H1 (cell line): ENCODE measurements at regions not wholly inside any gene's neighbourhood (a gene's known extent, or its start where the extent isn't known, plus 50 kb on each side); places are given as distances from the start of the nearest gene placed in this dataset.

Experiments
- CTCF ChIA-PET: fragments of 300-600 bp; sonication (Branson Sonifier 250); formaldehyde crosslinking; loops from one replicate; lab custom pipeline; 2021; ENCODE audit not compliant: partially characterized antibody; lab: Charles Lee
- POLR2A ChIA-PET: fragments of 300-600 bp; sonication (Branson Sonifier 250); formaldehyde crosslinking; loops from one replicate; lab custom pipeline; 2021; ENCODE audit warnings: inconsistent platforms; ENCODE audit not compliant: partially characterized antibody; lab: Charles Lee
- DNase-seq, 2 experiments: peaks; one replicate each; pipeline versions ENCODE4 v3.0.0 to v3.0.0-alpha.2; 2010 to 2022; ENCODE audit warnings: low spot score in 2 of 2, low read depth in 1 of 2, mixed read lengths in 1 of 2
- FAIRE-seq: peaks from 2 replicates; lab custom pipeline; 2011; peaks lifted over from hg19 to GRCh38; lab: Jason Lieb, UNC
- H2AFZ ChIP-seq: 2 replicates; pipeline ENCODE4 v1.8.1; 2012; ENCODE audit warnings: low read length, inconsistent platforms
- H2AK5ac ChIP-seq: 2 replicates; pipeline ENCODE4 v1.6.1; 2013; ENCODE audit warnings: low read depth, low read length
- H2BK120ac ChIP-seq: replicated peaks from 2 replicates; pipeline ENCODE3; 2013; ENCODE audit warnings: low read depth, low read length, inconsistent platforms
- H2BK12ac ChIP-seq: 2 replicates; pipeline ENCODE4 v1.6.1; 2013; ENCODE audit warnings: low read depth, low read length
- H2BK15ac ChIP-seq: 2 replicates; pipeline ENCODE4 v1.6.1; 2013; ENCODE audit warnings: low read length
- H2BK20ac ChIP-seq: 2 replicates; pipeline ENCODE4 v1.6.1; 2013; ENCODE audit warnings: low read length
- H2BK5ac ChIP-seq: 2 replicates; pipeline ENCODE4 v1.6.1; 2013; ENCODE audit warnings: low read depth, low read length
- H3K14ac ChIP-seq: 2 replicates; pipeline ENCODE4 v1.6.1; 2013; ENCODE audit warnings: inconsistent platforms; ENCODE audit not compliant: insufficient read length
- H3K18ac ChIP-seq: 2 replicates; pipeline ENCODE4 v1.6.1; 2013; ENCODE audit warnings: low read length; ENCODE audit errors: extremely low read depth
- H3K23ac ChIP-seq: 2 replicates; pipeline ENCODE4 v1.6.1; 2013; ENCODE audit warnings: inconsistent platforms; ENCODE audit not compliant: insufficient read length
- H3K23me2 ChIP-seq: 2 replicates; pipeline ENCODE4 v1.6.1; 2013; ENCODE audit warnings: low read depth, low read length
- H3K27ac ChIP-seq: 2 replicates; pipeline ENCODE4 v1.6.1; 2011; ENCODE audit warnings: low read depth, low read length, inconsistent platforms
- H3K27me3 ChIP-seq, 4 experiments: replicated peaks in 1 of 4; 1 replicate in 1 of 4; 2 replicates in 3 of 4; pipeline versions ENCODE4 v1.6.1 to v1.8.1; 2011 to 2013; ENCODE audit warnings: low read length in 3 of 4, mild to moderate bottlenecking in 3 of 4, inconsistent platforms in 2 of 4, mixed read lengths in 2 of 4, moderate library complexity in 1 of 4; ENCODE audit not compliant: control insufficient read depth in 3 of 4, insufficient read depth in 3 of 4; ENCODE audit errors: extremely low read depth in 1 of 4
- H3K36me3 ChIP-seq, 4 experiments: 2 replicates each; pipeline versions ENCODE4 v1.6.1 to v1.8.1; 2011 to 2013; ENCODE audit warnings: mild to moderate bottlenecking in 4 of 4, low read length in 3 of 4, moderate library complexity in 2 of 4, control low read depth in 1 of 4, inconsistent platforms in 1 of 4; ENCODE audit not compliant: insufficient read depth in 4 of 4, control insufficient read depth in 2 of 4
- H3K4ac ChIP-seq: replicated peaks from 2 replicates; pipeline ENCODE3; 2013; ENCODE audit warnings: low read length, low read depth, mixed read lengths, inconsistent platforms; ENCODE audit not compliant: insufficient read length
- H3K4me1 ChIP-seq, 4 experiments: replicated peaks in 1 of 4; 1 replicate in 1 of 4; 2 replicates in 3 of 4; pipeline versions ENCODE4 v1.6.1 to v1.8.1; 2011 to 2013; ENCODE audit warnings: low read length in 3 of 4, inconsistent platforms in 2 of 4, mixed read lengths in 1 of 4; ENCODE audit not compliant: insufficient read depth in 4 of 4, control insufficient read depth in 3 of 4
- H3K4me2 ChIP-seq, 2 experiments: 2 replicates each; pipeline versions ENCODE4 v1.6.1 to v1.8.1; 2011 to 2013; ENCODE audit warnings: low read depth in 2 of 2, low read length in 2 of 2, control low read depth in 1 of 2, inconsistent platforms in 1 of 2, mild to moderate bottlenecking in 1 of 2; ENCODE audit not compliant: insufficient read depth in 1 of 2
- H3K4me3 ChIP-seq, 4 experiments: fragments of 200-600, 300-600 bp in 1 of 4; sonication (generic), shearing (Covaris generic), sonication (Bioruptor Twin) in 1 of 4; 2 replicates each; pipeline versions ENCODE4 v1.5.1 to v1.8.1; 2011 to 2016; ENCODE audit warnings: low read length in 4 of 4, low read depth in 3 of 4, control low read depth in 2 of 4, inconsistent platforms in 2 of 4, mild to moderate bottlenecking in 2 of 4, mixed read lengths in 1 of 4, moderate library complexity in 1 of 4; ENCODE audit not compliant: insufficient read depth in 2 of 4; ENCODE audit errors: extremely low read depth in 1 of 4
- H3K56ac ChIP-seq: replicated peaks from 2 replicates; pipeline ENCODE3; 2013; ENCODE audit warnings: low read depth, mild to moderate bottlenecking, mixed read lengths, low read length, inconsistent platforms; ENCODE audit not compliant: insufficient read length
- H3K79me1 ChIP-seq: 2 replicates; pipeline ENCODE4 v1.6.1; 2013; ENCODE audit warnings: low read depth, low read length, control low read depth
- H3K79me2 ChIP-seq, 2 experiments: 2 replicates each; pipeline versions ENCODE4 v1.6.1 to v1.8.1; 2012 to 2013; ENCODE audit warnings: low read length in 2 of 2, mild to moderate bottlenecking in 2 of 2, inconsistent platforms in 1 of 2; ENCODE audit not compliant: insufficient read depth in 2 of 2, control insufficient read depth in 1 of 2
- H3K9ac ChIP-seq, 4 experiments: replicated peaks in 1 of 4; 1 replicate in 1 of 4; 2 replicates in 3 of 4; pipeline versions ENCODE4 v1.6.1 to v1.8.1; 2011 to 2013; ENCODE audit warnings: low read depth in 3 of 4, low read length in 3 of 4, control low read depth in 2 of 4, mild to moderate bottlenecking in 2 of 4, moderate library complexity in 2 of 4, inconsistent platforms in 1 of 4; ENCODE audit errors: extremely low read depth in 1 of 4
- H3K9me3 ChIP-seq, 2 experiments: 2 replicates each; pipeline versions ENCODE4 v1.6.1 to v1.8.1; 2012 to 2013; ENCODE audit warnings: mild to moderate bottlenecking in 2 of 2, moderate library complexity in 2 of 2, control low read depth in 1 of 2, inconsistent platforms in 1 of 2, low read depth in 1 of 2, low read length in 1 of 2, mixed read lengths in 1 of 2; ENCODE audit not compliant: insufficient read depth in 2 of 2
- H4K20me1 ChIP-seq, 2 experiments: replicated peaks in 1 of 2; 2 replicates each; pipeline versions ENCODE3 to v1.8.1; 2011 to 2013; ENCODE audit warnings: inconsistent platforms in 2 of 2, low read length in 2 of 2, mild to moderate bottlenecking in 1 of 2; ENCODE audit not compliant: insufficient read depth in 2 of 2, control insufficient read depth in 1 of 2
- H4K5ac ChIP-seq: 2 replicates; pipeline ENCODE4 v1.6.1; 2013; ENCODE audit warnings: low read length, low read depth, mixed read lengths, inconsistent platforms; ENCODE audit not compliant: insufficient read length
- H4K8ac ChIP-seq: 2 replicates; pipeline ENCODE4 v1.8.0; 2013; ENCODE audit warnings: mild to moderate bottlenecking, moderate library complexity, low read length, inconsistent platforms; ENCODE audit not compliant: insufficient read depth; ENCODE audit errors: extremely low read depth
- H4K91ac ChIP-seq: replicated peaks from 2 replicates; pipeline ENCODE3; 2013; ENCODE audit warnings: low read length, mixed read lengths, inconsistent platforms; ENCODE audit not compliant: insufficient read length
- TEAD4 ChIP-seq: IDR thresholded peaks from 2 replicates; pipeline ENCODE4 v1.6.1; 2012; ENCODE audit warnings: low read depth, low read length, inconsistent platforms, mixed read lengths
- WGBS, 2 experiments: shearing (Covaris generic) in 1 of 2; methylation state at CpG; one replicate each; pipeline versions ENCODE4 v1.1.6 to v1.1.7; 2013 to 2015; ENCODE audit warnings: low lambda C conversion rate in 2 of 2, mixed read lengths in 2 of 2, inconsistent platforms in 1 of 2, low coverage in 1 of 2, missing lambda C conversion rate in 1 of 2; ENCODE audit not compliant: insufficient replicate concordance in 2 of 2, insufficient coverage in 1 of 2, insufficient read length in 1 of 2; ENCODE audit errors: extremely low coverage in 1 of 2, missing lambda C conversion rate in 1 of 2; 5-methylcytosine and 5-hydroxymethylcytosine counted together

DNA sequence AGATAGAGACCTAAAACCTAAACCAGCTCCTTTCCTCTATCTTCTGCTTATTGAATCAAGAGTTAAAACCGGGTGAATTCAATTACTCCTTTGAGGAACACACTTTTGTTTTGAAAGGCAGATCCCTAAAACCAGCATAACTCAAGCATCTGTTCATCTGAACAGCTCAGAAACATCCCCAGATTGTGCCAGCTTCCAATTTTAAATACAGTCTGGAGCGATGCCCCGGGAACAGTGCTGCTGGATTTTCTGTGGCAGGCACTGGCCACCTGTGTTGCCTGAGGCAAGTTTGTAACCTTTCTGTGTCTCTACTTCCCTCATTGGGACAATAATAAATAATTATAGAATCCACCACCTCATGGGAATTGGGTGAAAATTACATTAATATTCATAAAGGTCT, 281.4 kb upstream of the NFE2L3 start:
- POLR2A ChIA-PET: no interaction called here
- CTCF ChIA-PET: interaction anchor here (1.1 kb wide), 1 partner anchor 906 kb away, joined by 3 read pairs; no protein-coding TSS in a partner anchor

More for the DNA sequence above, 281.4 kb upstream of the NFE2L3 start:
- no peak overlapping the region for H2AK5ac ChIP-seq
- no peak overlapping the region for H3K4me3 ChIP-seq
- H3K9me3 ChIP-seq: no peaks in the 10 kb centered on the region
- no peaks in the 10 kb centered on the region for H3K79me1 ChIP-seq
- H4K8ac ChIP-seq: no peak overlapping the region
- H3K23me2 ChIP-seq: no peaks in the 10 kb centered on the region
- H4K5ac ChIP-seq: no peak overlapping the region
- no peak overlapping the region for H3K4me2 ChIP-seq
- H3K14ac ChIP-seq: no peak overlapping the region
- no peak overlapping the region for H3K9ac ChIP-seq
- no peak overlapping the region for H3K18ac ChIP-seq
- no peaks in the 10 kb centered on the region for H3K79me2 ChIP-seq
- peaks cover 0 to 7% (median 0%) of the 10 kb centered on the region in 4 experiments; a peak in 2 of 7 replicates for H3K4me1 ChIP-seq
- H2BK5ac ChIP-seq: no peak overlapping the region
- H3K56ac ChIP-seq: no peak overlapping the region
- no peak overlapping the region for H2BK20ac ChIP-seq
- no peaks in the 10 kb centered on the region for H3K36me3 ChIP-seq
- no peak overlapping the region for H3K23ac ChIP-seq
- H2BK15ac ChIP-seq: no peak overlapping the region
- peaks cover 0 to 2% (median 0%) of the 10 kb centered on the region in 4 experiments; a peak in 2 of 7 replicates for H3K27me3 ChIP-seq
- H2BK12ac ChIP-seq: no peak overlapping the region
- FAIRE-seq (no peak), DNase-seq (no peak)
- H4K20me1 ChIP-seq: no peaks in the 10 kb centered on the region
- no peak overlapping the region for H4K91ac ChIP-seq
- no peak overlapping the region for H3K27ac ChIP-seq
- 95% methylated on average over 3 of the region's 3 CpGs; no CpG with 5 or more reads in 1 of the 2 experiments for WGBS, 2 experiments
- no peak overlapping the region for H2BK120ac ChIP-seq
- TF ChIP-seq TEAD4: no peak
- TF ChIP-seq, all 59 proteins: peak for 0
- Histone ChIP-seq H2AFZ (no peak overlapping the region), H3K4ac (no peak overlapping the region)
